Left renal pelvis (tissue), 4 donors: ENCODE measurements at regions not wholly inside any gene's neighbourhood (a gene's known extent, or its start where the extent isn't known, plus 50 kb on each side); places are given as distances from the start of the nearest gene placed in this dataset.

Experiments used
- DNase-seq, 4 donors: peaks; one replicate each; pipeline ENCODE4 v3.0.0-alpha.2; 2013; ENCODE audit warnings: low read depth in 4 of 4, low spot score in 3 of 4

DNA sequence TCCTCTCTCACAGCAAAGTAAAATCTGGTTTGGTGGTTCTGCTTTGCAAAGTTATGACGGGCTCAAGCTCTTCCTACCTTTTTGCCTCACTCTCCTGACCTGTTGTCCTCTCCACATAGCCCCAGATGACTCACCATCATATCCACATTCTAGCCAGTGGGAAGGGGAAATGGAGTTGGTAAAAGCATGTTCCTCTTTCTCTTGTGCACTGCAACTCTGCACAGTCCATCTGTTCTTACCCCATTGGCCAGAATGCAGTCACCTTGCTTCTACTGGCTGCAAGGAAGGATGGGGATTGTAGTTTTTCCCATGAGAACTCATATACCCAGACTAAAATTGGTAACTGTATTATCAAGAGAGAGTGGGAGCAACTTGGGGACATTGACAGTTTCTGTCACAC, 50.4 kb upstream of the SMIM21 start:
- no peak for DNase-seq
